VCaP (cell line): ENCODE measurements at regions not wholly inside any gene's neighbourhood (a gene's known extent, or its start where the extent isn't known, plus 50 kb on each side); places are given as distances from the start of the nearest gene placed in this dataset.

Experiments used
- H3K27ac ChIP-seq: fragments of 450-650 bp; 2 replicates; pipeline ENCODE4 v1.5.1; 2017
- TF ChIP-seq, protein P1 (sequence below): fragments of 450-650 bp; conservative IDR thresholded peaks from 2 replicates; pipeline ENCODE4 v1.5.1; 2017; ENCODE audit warnings: mild to moderate bottlenecking, moderate library complexity

DNA sequence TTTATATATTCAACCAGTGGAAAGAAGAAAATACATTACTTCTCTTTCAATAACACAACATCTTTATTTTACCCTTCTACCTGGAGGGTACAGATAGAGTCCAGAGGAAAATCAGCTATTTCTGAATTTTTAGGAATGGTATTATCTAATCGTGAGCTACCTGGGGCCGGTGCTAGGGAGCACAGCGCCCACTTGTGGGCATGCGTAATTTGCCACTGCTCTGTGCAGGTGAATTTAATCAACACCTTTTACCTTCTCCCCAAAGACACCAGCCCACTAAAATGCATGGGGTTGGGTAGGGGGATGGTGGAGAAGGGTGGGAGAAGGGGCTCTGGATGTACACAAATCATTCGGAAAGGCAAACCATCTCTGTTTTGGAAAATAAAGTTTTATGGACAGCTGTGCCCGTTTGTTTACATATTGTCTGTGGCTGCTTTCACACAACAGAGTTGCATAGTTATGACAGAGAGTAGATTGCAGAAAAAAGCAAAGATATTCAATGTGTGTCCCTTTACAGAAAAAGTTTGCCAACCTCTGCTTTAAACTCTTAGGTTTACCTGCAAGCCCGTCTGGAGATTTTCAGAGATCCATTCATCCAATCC, 51.5 kb upstream of the DCC start:
- TF ChIP-seq, protein P1, sequence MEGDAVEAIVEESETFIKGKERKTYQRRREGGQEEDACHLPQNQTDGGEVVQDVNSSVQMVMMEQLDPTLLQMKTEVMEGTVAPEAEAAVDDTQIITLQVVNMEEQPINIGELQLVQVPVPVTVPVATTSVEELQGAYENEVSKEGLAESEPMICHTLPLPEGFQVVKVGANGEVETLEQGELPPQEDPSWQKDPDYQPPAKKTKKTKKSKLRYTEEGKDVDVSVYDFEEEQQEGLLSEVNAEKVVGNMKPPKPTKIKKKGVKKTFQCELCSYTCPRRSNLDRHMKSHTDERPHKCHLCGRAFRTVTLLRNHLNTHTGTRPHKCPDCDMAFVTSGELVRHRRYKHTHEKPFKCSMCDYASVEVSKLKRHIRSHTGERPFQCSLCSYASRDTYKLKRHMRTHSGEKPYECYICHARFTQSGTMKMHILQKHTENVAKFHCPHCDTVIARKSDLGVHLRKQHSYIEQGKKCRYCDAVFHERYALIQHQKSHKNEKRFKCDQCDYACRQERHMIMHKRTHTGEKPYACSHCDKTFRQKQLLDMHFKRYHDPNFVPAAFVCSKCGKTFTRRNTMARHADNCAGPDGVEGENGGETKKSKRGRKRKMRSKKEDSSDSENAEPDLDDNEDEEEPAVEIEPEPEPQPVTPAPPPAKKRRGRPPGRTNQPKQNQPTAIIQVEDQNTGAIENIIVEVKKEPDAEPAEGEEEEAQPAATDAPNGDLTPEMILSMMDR = peak; percentile 95
- H3K27ac ChIP-seq = no peak overlapping the region

DNA sequence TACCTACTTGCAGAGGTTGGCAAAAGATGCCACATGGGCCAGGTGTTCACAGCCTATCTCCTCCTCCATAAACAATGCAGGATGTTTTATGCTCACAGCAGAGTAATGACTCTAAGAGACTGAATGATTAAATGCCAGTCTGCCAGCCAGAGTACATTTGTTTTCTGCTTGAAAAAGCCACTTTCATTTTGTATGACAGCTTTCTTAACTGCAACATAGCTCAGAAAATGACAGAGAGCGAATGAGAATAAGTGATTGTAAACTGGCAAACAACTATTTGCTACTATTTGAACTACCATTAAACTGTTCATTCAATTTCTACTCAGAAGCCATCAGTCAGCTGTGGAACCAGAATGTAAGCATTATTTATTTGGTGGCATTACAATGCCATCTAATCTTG, 50.6 kb upstream of the DCC start:
- TF ChIP-seq, protein P1 = no peak
- no peak overlapping the region for H3K27ac ChIP-seq
